ENCODE measurements at regions not wholly inside any gene's neighbourhood (a gene's known extent, or its start where the extent isn't known, plus 50 kb on each side); places are given as distances from the start of the nearest gene placed in this dataset.

DNA sequence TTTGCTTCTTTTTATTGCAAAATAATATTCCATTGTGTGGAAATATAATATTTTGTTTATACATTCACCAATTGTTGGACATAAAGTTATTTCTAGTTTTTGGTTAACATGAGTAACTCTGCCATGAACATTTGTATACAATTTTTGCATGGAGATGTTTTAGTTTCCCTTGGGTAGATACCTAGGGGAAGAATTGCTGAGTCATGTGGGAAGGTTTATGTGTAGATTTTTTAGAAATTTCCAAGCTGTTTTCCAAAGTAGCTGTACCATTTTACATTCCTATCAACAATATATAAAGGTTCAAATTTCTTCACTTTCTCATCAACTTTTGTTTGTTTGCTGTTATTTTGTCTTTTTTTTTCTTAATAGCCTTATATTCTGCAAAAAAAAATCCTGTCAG lies 664.7 kb upstream of the FBXO33 start:
- TF ChIP-seq POLR2AphosphoS5 (IDR thresholded peaks at IDR 0.05; ENCODE audit: low read depth, low read length) (no peak), TAF1 (IDR thresholded peaks at IDR 0.05; ENCODE audit: borderline replicate concordance, insufficient read depth, low read length) (no peak)

All from PFSK-1 (cell line).